ENCODE measurements at regions not wholly inside any gene's neighbourhood (a gene's known extent, or its start where the extent isn't known, plus 50 kb on each side); places are given as distances from the start of the nearest gene placed in this dataset.

- no peaks in the 10 kb centered on the region for H3K36me3 ChIP-seq (ENCODE audit: control insufficient read depth, insufficient read depth, low read length)
- WGBS (ENCODE audit: insufficient coverage): no CpG with 5 or more reads among the region's 1 CpG
- no peaks in the 10 kb centered on the region for H3K9me3 ChIP-seq (replicated peaks; ENCODE audit: control insufficient read depth, low read depth, low read length)
- DNase-seq: no peak
- H3K27me3 ChIP-seq (ENCODE audit: control insufficient read depth, insufficient read depth, low read length): peaks cover 3% of the 10 kb centered on the region
- H3K4me3 ChIP-seq (ENCODE audit: low read length): no peak overlapping the region
- no peaks in the 10 kb centered on the region for H3K4me1 ChIP-seq (ENCODE audit: control insufficient read depth, insufficient read depth, low read length)
- no peak overlapping the region for H3K27ac ChIP-seq (ENCODE audit: low read length)
Observed at GRCh38 chr1:29937356-29937755, 701.0 kb downstream of the PTPRU start.

GRCh38 chr1:29936031-29936544 is 699.8 kb downstream of the PTPRU start:
- peaks cover 6% of the 10 kb centered on the region for H3K27me3 ChIP-seq (ENCODE audit: control insufficient read depth, insufficient read depth, low read length)

GRCh38 chr1:29934255-29934772 is 698.0 kb downstream of the PTPRU start:
- Histone ChIP-seq H3K4me1 (ENCODE audit: control insufficient read depth, insufficient read depth, low read length) (no peaks in the 10 kb centered on the region), H3K27ac (ENCODE audit: low read length) (no peak overlapping the region), H3K9me3 (replicated peaks; ENCODE audit: control insufficient read depth, low read depth, low read length) (no peaks in the 10 kb centered on the region), H3K27me3 (ENCODE audit: control insufficient read depth, insufficient read depth, low read length) (peaks cover 6% of the 10 kb centered on the region), H3K4me3 (ENCODE audit: low read length) (no peak overlapping the region), H3K36me3 (ENCODE audit: control insufficient read depth, insufficient read depth, low read length) (no peaks in the 10 kb centered on the region)
- DNase-seq: no peak
- 71% methylated on average over 4 of the region's 6 CpGs for WGBS (ENCODE audit: insufficient coverage)

More at GRCh38 chr1:29936031-29936544, 699.8 kb downstream of the PTPRU start:
- H3K9me3 ChIP-seq (replicated peaks; ENCODE audit: control insufficient read depth, low read depth, low read length): no peaks in the 10 kb centered on the region
- H3K4me1 ChIP-seq (ENCODE audit: control insufficient read depth, insufficient read depth, low read length): no peaks in the 10 kb centered on the region
- no peaks in the 10 kb centered on the region for H3K36me3 ChIP-seq (ENCODE audit: control insufficient read depth, insufficient read depth, low read length)
- no peak overlapping the region for H3K4me3 ChIP-seq (ENCODE audit: low read length)
- WGBS (ENCODE audit: insufficient coverage): 46% methylated on average over 3 of the region's 7 CpGs
- no peak for DNase-seq
- H3K27ac ChIP-seq (ENCODE audit: low read length): no peak overlapping the region

- H3K4me3 ChIP-seq (ENCODE audit: low read length): no peak overlapping the region
- no peaks in the 10 kb centered on the region for H3K36me3 ChIP-seq (ENCODE audit: control insufficient read depth, insufficient read depth, low read length)
- no peak for DNase-seq
- no CpG with 5 or more reads among the region's 4 CpGs for WGBS (ENCODE audit: insufficient coverage)
- H3K27me3 ChIP-seq (ENCODE audit: control insufficient read depth, insufficient read depth, low read length): peaks cover 6% of the 10 kb centered on the region
- H3K27ac ChIP-seq (ENCODE audit: low read length): no peak overlapping the region
- H3K9me3 ChIP-seq (replicated peaks; ENCODE audit: control insufficient read depth, low read depth, low read length): no peaks in the 10 kb centered on the region
- no peaks in the 10 kb centered on the region for H3K4me1 ChIP-seq (ENCODE audit: control insufficient read depth, insufficient read depth, low read length)
Observed at GRCh38 chr1:29933067-29933466, 696.7 kb downstream of the PTPRU start.

GRCh38 chr1:29932626-29933025 is 696.3 kb downstream of the PTPRU start:
- 62% methylated on average over 8 of the region's 8 CpGs for WGBS (ENCODE audit: insufficient coverage)
- Histone ChIP-seq H3K9me3 (replicated peaks; ENCODE audit: control insufficient read depth, low read depth, low read length) (no peaks in the 10 kb centered on the region), H3K4me1 (ENCODE audit: control insufficient read depth, insufficient read depth, low read length) (no peaks in the 10 kb centered on the region), H3K4me3 (ENCODE audit: low read length) (no peak overlapping the region), H3K27ac (ENCODE audit: low read length) (no peak overlapping the region), H3K27me3 (ENCODE audit: control insufficient read depth, insufficient read depth, low read length) (peaks cover 6% of the 10 kb centered on the region), H3K36me3 (ENCODE audit: control insufficient read depth, insufficient read depth, low read length) (no peaks in the 10 kb centered on the region)
- no peak for DNase-seq

- Histone ChIP-seq H3K4me1 (ENCODE audit: control insufficient read depth, insufficient read depth, low read length) (no peaks in the 10 kb centered on the region), H3K27me3 (ENCODE audit: control insufficient read depth, insufficient read depth, low read length) (peaks cover 6% of the 10 kb centered on the region)
- 39% methylated on average over 6 of the region's 13 CpGs for WGBS (ENCODE audit: insufficient coverage)
Observed at GRCh38 chr1:29931477-29932175, 695.3 kb downstream of the PTPRU start.

GRCh38 chr1:29925058-29925457 is 688.7 kb downstream of the PTPRU start:
- Histone ChIP-seq H3K9me3 (replicated peaks; ENCODE audit: control insufficient read depth, low read depth, low read length) (no peaks in the 10 kb centered on the region), H3K27ac (ENCODE audit: low read length) (no peak overlapping the region), H3K36me3 (ENCODE audit: control insufficient read depth, insufficient read depth, low read length) (no peaks in the 10 kb centered on the region), H3K27me3 (ENCODE audit: control insufficient read depth, insufficient read depth, low read length) (peaks cover 2% of the 10 kb centered on the region), H3K4me3 (ENCODE audit: low read length) (no peak overlapping the region), H3K4me1 (ENCODE audit: control insufficient read depth, insufficient read depth, low read length) (no peaks in the 10 kb centered on the region)
- WGBS (ENCODE audit: insufficient coverage): 86% methylated on average over 4 of the region's 6 CpGs
- no peak for DNase-seq

More at GRCh38 chr1:29931477-29932175, 695.3 kb downstream of the PTPRU start:
- DNase-seq: no peak
- Histone ChIP-seq H3K36me3 (ENCODE audit: control insufficient read depth, insufficient read depth, low read length) (no peaks in the 10 kb centered on the region), H3K4me3 (ENCODE audit: low read length) (no peak overlapping the region), H3K27ac (ENCODE audit: low read length) (no peak overlapping the region), H3K9me3 (replicated peaks; ENCODE audit: control insufficient read depth, low read depth, low read length) (no peaks in the 10 kb centered on the region)

- Histone ChIP-seq H3K27me3 (ENCODE audit: control insufficient read depth, insufficient read depth, low read length) (peaks cover 2% of the 10 kb centered on the region), H3K27ac (ENCODE audit: low read length) (no peak overlapping the region), H3K4me3 (ENCODE audit: low read length) (no peak overlapping the region), H3K36me3 (ENCODE audit: control insufficient read depth, insufficient read depth, low read length) (no peaks in the 10 kb centered on the region), H3K9me3 (replicated peaks; ENCODE audit: control insufficient read depth, low read depth, low read length) (no peaks in the 10 kb centered on the region), H3K4me1 (ENCODE audit: control insufficient read depth, insufficient read depth, low read length) (no peaks in the 10 kb centered on the region)
- WGBS (ENCODE audit: insufficient coverage): 25% methylated on average over 2 of the region's 2 CpGs
- DNase-seq: no peak
Observed at GRCh38 chr1:29924017-29924431, 687.7 kb downstream of the PTPRU start.

- no peak overlapping the region for H3K4me3 ChIP-seq (ENCODE audit: low read length)
- no peak for DNase-seq
- no peaks in the 10 kb centered on the region for H3K36me3 ChIP-seq (ENCODE audit: control insufficient read depth, insufficient read depth, low read length)
- H3K27ac ChIP-seq (ENCODE audit: low read length): no peak overlapping the region
- WGBS (ENCODE audit: insufficient coverage): 78% methylated on average over 2 of the region's 2 CpGs
- H3K27me3 ChIP-seq (ENCODE audit: control insufficient read depth, insufficient read depth, low read length): peaks cover 2% of the 10 kb centered on the region
- no peaks in the 10 kb centered on the region for H3K9me3 ChIP-seq (replicated peaks; ENCODE audit: control insufficient read depth, low read depth, low read length)
- H3K4me1 ChIP-seq (ENCODE audit: control insufficient read depth, insufficient read depth, low read length): no peaks in the 10 kb centered on the region
Observed at GRCh38 chr1:29921741-29922140, 685.4 kb downstream of the PTPRU start.

- H3K4me3 ChIP-seq (ENCODE audit: low read length): no peak overlapping the region
- H3K27me3 ChIP-seq (ENCODE audit: control insufficient read depth, insufficient read depth, low read length): peaks cover 2% of the 10 kb centered on the region
- H3K27ac ChIP-seq (ENCODE audit: low read length): no peak overlapping the region
- no peaks in the 10 kb centered on the region for H3K4me1 ChIP-seq (ENCODE audit: control insufficient read depth, insufficient read depth, low read length)
- WGBS (ENCODE audit: insufficient coverage): 41% methylated on average over 11 of the region's 11 CpGs
- H3K9me3 ChIP-seq (replicated peaks; ENCODE audit: control insufficient read depth, low read depth, low read length): no peaks in the 10 kb centered on the region
- DNase-seq: no peak
- no peaks in the 10 kb centered on the region for H3K36me3 ChIP-seq (ENCODE audit: control insufficient read depth, insufficient read depth, low read length)
Observed at GRCh38 chr1:29920784-29921183, 684.5 kb downstream of the PTPRU start.
